SK-N-MC (cell line): ENCODE measurements at regions not wholly inside any gene's neighbourhood (a gene's known extent, or its start where the extent isn't known, plus 50 kb on each side); places are given as distances from the start of the nearest gene placed in this dataset.

ENCODE experiments used
- EZH2 ChIP-seq: fragments of 200-600 bp; sonication (generic); IDR thresholded peaks from one replicate; pipeline ENCODE4 v1.6.1; 2017; ENCODE audit warnings: antibody characterized with exemption
- FOXP2 ChIP-seq: optimal IDR thresholded peaks from 2 replicates; pipeline ENCODE3; 2011; ENCODE audit warnings: mild to moderate bottlenecking, moderate library complexity; ENCODE audit not compliant: insufficient read depth; ENCODE audit errors: extremely low read length, control extremely low read depth
- POLR2AphosphoS5 ChIP-seq: IDR thresholded peaks from 2 replicates; pipeline ENCODE4 v1.6.1; 2012; ENCODE audit warnings: mild to moderate bottlenecking, low read depth, low read length, borderline replicate concordance

- TF ChIP-seq EZH2 (no peak), POLR2AphosphoS5 (no peak; the same call in none of the 2 replicates), FOXP2 (no peak)
Measured at GRCh38 chr15:77824361-77825251, 191.9 kb upstream of the LINGO1 start.
